Loucy (cell line): ENCODE measurements at regions not wholly inside any gene's neighbourhood (a gene's known extent, or its start where the extent isn't known, plus 50 kb on each side); places are given as distances from the start of the nearest gene placed in this dataset.

ENCODE experiments used
- H2AFZ ChIP-seq: fragments of 200-600 bp; sonication (generic); 2 replicates; pipeline ENCODE4 v1.6.0; 2016; ENCODE audit warnings: antibody characterized with exemption, mild to moderate bottlenecking, low read length, moderate library complexity
- H3F3A ChIP-seq: fragments of 200-600 bp; 2 replicates; pipeline ENCODE4 v1.6.0; 2016; ENCODE audit warnings: antibody characterized with exemption, low read depth, mild to moderate bottlenecking
- H3K27me3 ChIP-seq: fragments of 200-600 bp; sonication (generic); 2 replicates; pipeline ENCODE4 v1.6.1; 2014; ENCODE audit warnings: low read length, mild to moderate bottlenecking; ENCODE audit not compliant: insufficient read depth, poor library complexity, severe bottlenecking
- H3K36me3 ChIP-seq: fragments of 200-600 bp; sonication (generic); 2 replicates; pipeline ENCODE4 v1.6.1; 2016; ENCODE audit warnings: low read length; ENCODE audit not compliant: insufficient read depth
- H3K4me1 ChIP-seq: fragments of 200-600 bp; sonication (generic); 2 replicates; pipeline ENCODE4 v1.5.1; 2014; ENCODE audit warnings: low read length, mild to moderate bottlenecking; ENCODE audit not compliant: insufficient read depth, poor library complexity, severe bottlenecking
- H3K4me2 ChIP-seq: fragments of 200-600 bp; sonication (generic); 2 replicates; pipeline ENCODE4 v1.6.0; 2014; ENCODE audit warnings: antibody characterized with exemption, low read length, low read depth, mild to moderate bottlenecking; ENCODE audit not compliant: poor library complexity, severe bottlenecking
- H3K4me3 ChIP-seq: fragments of 200-600 bp; sonication (generic); 2 replicates; pipeline ENCODE4 v1.5.1; 2014; ENCODE audit warnings: low read length, mild to moderate bottlenecking, mixed read lengths; ENCODE audit not compliant: poor library complexity, severe bottlenecking
- H3K79me2 ChIP-seq: fragments of 200-600 bp; sonication (generic); 2 replicates; pipeline ENCODE4 v1.6.1; 2014; ENCODE audit warnings: low read length; ENCODE audit not compliant: insufficient read depth
- H3K9ac ChIP-seq: fragments of 200-600 bp; sonication (generic); 2 replicates; pipeline ENCODE4 v1.6.0; 2014; ENCODE audit warnings: mild to moderate bottlenecking, low read depth, low read length, moderate library complexity; ENCODE audit not compliant: poor library complexity, severe bottlenecking
- H3K9me2 ChIP-seq: fragments of 200-600 bp; sonication (generic); replicated peaks from 2 replicates; pipeline ENCODE4 v1.6.1; 2016; ENCODE audit warnings: low read depth, low read length, mixed read lengths
- H3K9me3 ChIP-seq: fragments of 200-600 bp; sonication (generic); 2 replicates; pipeline ENCODE4 v1.6.1; 2014; ENCODE audit warnings: mild to moderate bottlenecking, antibody characterized with exemption, low read length, low read depth; ENCODE audit not compliant: insufficient read depth
- H4K20me1 ChIP-seq: fragments of 200-600 bp; sonication (generic); 2 replicates; pipeline ENCODE4 v1.6.0; 2014; ENCODE audit warnings: antibody characterized with exemption, low read length, mild to moderate bottlenecking; ENCODE audit not compliant: insufficient read depth, poor library complexity, severe bottlenecking
- CTCF ChIP-seq: fragments of 200-600 bp; sonication (generic); conservative IDR thresholded peaks from 2 replicates; pipeline ENCODE4 v1.5.1; 2014; ENCODE audit warnings: mild to moderate bottlenecking, antibody characterized with exemption, low read length
- EZH2phosphoT487 ChIP-seq: fragments of 200-600 bp; IDR thresholded peaks from 2 replicates; pipeline ENCODE4 v1.6.1; 2018; ENCODE audit warnings: antibody characterized with exemption, mild to moderate bottlenecking, moderate library complexity, borderline replicate concordance

GRCh38 chr13:105971312-105971711 lies 564.1 kb downstream of the EFNB2 start:
- Histone ChIP-seq H3K4me2 (no peak overlapping the region), H2AFZ (no peak overlapping the region), H3F3A (no peaks in the 10 kb centered on the region), H3K9me3 (no peaks in the 10 kb centered on the region), H3K4me3 (no peak overlapping the region), H3K27me3 (no peaks in the 10 kb centered on the region), H4K20me1 (no peaks in the 10 kb centered on the region), H3K79me2 (no peaks in the 10 kb centered on the region), H3K9ac (no peak overlapping the region), H3K9me2 (no peaks in the 10 kb centered on the region), H3K4me1 (no peaks in the 10 kb centered on the region), H3K36me3 (no peaks in the 10 kb centered on the region)
- TF ChIP-seq EZH2phosphoT487 (no peak), CTCF (no peak)

GRCh38 chr13:105969761-105970160 lies 565.7 kb downstream of the EFNB2 start:
- no peak overlapping the region for H3K4me2 ChIP-seq
- TF ChIP-seq CTCF = no peak
- no peak for TF ChIP-seq EZH2phosphoT487
- no peaks in the 10 kb centered on the region for H3K27me3 ChIP-seq
- no peak overlapping the region for H3K9ac ChIP-seq
- no peaks in the 10 kb centered on the region for H3K9me3 ChIP-seq
- no peaks in the 10 kb centered on the region for H3K4me1 ChIP-seq
- H3K36me3 ChIP-seq = no peaks in the 10 kb centered on the region
- H4K20me1 ChIP-seq = no peaks in the 10 kb centered on the region
- no peaks in the 10 kb centered on the region for H3K79me2 ChIP-seq
- H3F3A ChIP-seq = no peaks in the 10 kb centered on the region
- H2AFZ ChIP-seq = no peak overlapping the region
- H3K9me2 ChIP-seq = no peaks in the 10 kb centered on the region
- H3K4me3 ChIP-seq = no peak overlapping the region

- no peaks in the 10 kb centered on the region for H3K9me2 ChIP-seq
- H3K4me2 ChIP-seq = no peak overlapping the region
- no peaks in the 10 kb centered on the region for H3K4me1 ChIP-seq
- no peaks in the 10 kb centered on the region for H3K79me2 ChIP-seq
- no peak for TF ChIP-seq CTCF
- no peak for TF ChIP-seq EZH2phosphoT487
- H2AFZ ChIP-seq = no peak overlapping the region
- no peaks in the 10 kb centered on the region for H3K36me3 ChIP-seq
- no peak overlapping the region for H3K4me3 ChIP-seq
- H3K9ac ChIP-seq = no peak overlapping the region
- H3F3A ChIP-seq = no peaks in the 10 kb centered on the region
- no peaks in the 10 kb centered on the region for H3K9me3 ChIP-seq
- no peaks in the 10 kb centered on the region for H3K27me3 ChIP-seq
- H4K20me1 ChIP-seq = no peaks in the 10 kb centered on the region
Measured at GRCh38 chr13:105965910-105966309, 569.6 kb downstream of the EFNB2 start.
